Ectodermal cell (in vitro differentiated cells): ENCODE measurements at regions not wholly inside any gene's neighbourhood (a gene's known extent, or its start where the extent isn't known, plus 50 kb on each side); places are given as distances from the start of the nearest gene placed in this dataset.
"Not testable (repeated sequence)": the region's sequence is repeated elsewhere in the genome, so short reads cannot be mapped to it uniquely, and the experiment has no call there.

Experiments
- H3K27ac ChIP-seq: 2 replicates; pipeline ENCODE4 v1.7.0; 2013; ENCODE audit warnings: mild to moderate bottlenecking, low read depth, low read length; ENCODE audit not compliant: insufficient read depth, poor library complexity, severe bottlenecking
- H3K27me3 ChIP-seq: 2 replicates; pipeline ENCODE4 v1.7.0; 2013; ENCODE audit warnings: mild to moderate bottlenecking, low read length; ENCODE audit not compliant: insufficient read depth, control insufficient read depth, poor library complexity, severe bottlenecking
- H3K36me3 ChIP-seq: one replicate; pipeline ENCODE4 v1.7.0; 2013; ENCODE audit warnings: low read length; ENCODE audit not compliant: control insufficient read depth, insufficient read depth
- H3K4me1 ChIP-seq: one replicate; pipeline ENCODE4 v1.7.0; 2013; ENCODE audit warnings: low read length; ENCODE audit not compliant: control insufficient read depth, insufficient read depth
- H3K4me3 ChIP-seq: 2 replicates; pipeline ENCODE4 v1.7.0; 2013; ENCODE audit warnings: low read depth, low read length, control low read depth; ENCODE audit not compliant: insufficient read depth
- H3K9me3 ChIP-seq: 2 replicates; pipeline ENCODE4 v1.7.0; 2013; ENCODE audit warnings: mild to moderate bottlenecking, low read length, moderate library complexity; ENCODE audit not compliant: control insufficient read depth
- WGBS, 2 experiments: methylation state at CpG; one replicate each; pipeline ENCODE4 v1.1.7; 2013; ENCODE audit warnings: missing lambda C conversion rate in 2 of 2; 5-methylcytosine and 5-hydroxymethylcytosine counted together

DNA sequence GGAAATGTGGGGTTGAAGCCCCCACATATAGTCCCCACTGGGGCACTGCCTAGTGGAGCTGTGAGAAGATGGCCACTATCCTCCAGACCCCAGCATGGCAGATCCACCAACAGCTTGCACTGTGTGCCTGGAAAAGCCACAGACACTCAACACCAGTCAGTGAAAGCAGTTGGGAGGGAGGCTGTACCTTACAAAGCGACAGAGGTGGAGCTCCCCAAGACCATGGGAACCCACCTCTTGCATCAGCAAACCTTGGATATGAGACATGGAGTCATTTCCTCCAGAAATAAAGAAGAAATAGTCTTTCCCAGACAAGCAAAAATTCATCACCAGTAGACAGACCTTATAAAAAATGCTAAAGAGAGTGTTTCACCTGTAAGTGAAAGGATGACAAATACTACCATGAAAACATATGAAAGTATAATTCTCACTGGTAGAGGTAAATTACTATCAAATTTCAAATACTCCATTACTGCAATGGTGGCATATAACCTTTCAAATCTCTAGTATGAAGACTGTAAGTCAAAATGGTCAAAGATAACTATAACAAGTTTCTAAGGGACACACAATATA, 152.6 kb upstream of the EPHA4 start:
- Histone ChIP-seq H3K4me1 (no peaks in the 10 kb centered on the region), H3K27ac (no peak overlapping the region), H3K9me3 (no peaks in the 10 kb centered on the region), H3K36me3 (no peaks in the 10 kb centered on the region), H3K4me3 (no peak overlapping the region), H3K27me3 (no peaks in the 10 kb centered on the region)
- WGBS, 2 experiments, result 91 to 93% methylated on average over 1 of the region's 1 CpG

DNA sequence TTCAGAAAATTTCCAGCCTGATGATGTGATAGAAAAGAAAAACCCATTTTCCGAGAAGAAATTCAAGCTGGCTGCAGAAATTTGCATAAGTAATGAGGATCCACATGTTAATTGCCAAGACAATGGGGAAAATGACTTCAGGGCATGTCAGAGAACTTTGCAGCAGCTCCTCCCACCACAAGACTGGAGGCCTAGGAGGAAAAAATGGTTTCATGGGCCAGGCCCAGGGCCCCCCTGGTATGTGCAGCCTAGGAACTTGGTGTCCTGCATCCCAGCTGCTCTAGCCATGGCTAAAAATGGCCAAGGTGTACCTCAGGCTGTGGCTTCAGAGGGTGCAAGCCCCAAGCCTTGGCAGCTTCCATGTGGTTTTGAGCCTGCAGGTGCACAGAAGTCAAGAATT, 152.0 kb upstream of the EPHA4 start:
- not testable (repeated sequence) for H3K4me1 ChIP-seq, H3K27ac ChIP-seq, H3K36me3 ChIP-seq, H3K9me3 ChIP-seq, H3K27me3 ChIP-seq, H3K4me3 ChIP-seq
- WGBS, 2 experiments, result 89 to 98% methylated on average over 1 of the region's 1 CpG

GRCh38 chr2:221716426-221717303, 144.6 kb upstream of the EPHA4 start:
- no peaks in the 10 kb centered on the region for H3K9me3 ChIP-seq
- 93 to 95% methylated on average over 9 to 10 of the region's 10 CpGs for WGBS, 2 experiments
- no peak overlapping the region for H3K27ac ChIP-seq

DNA sequence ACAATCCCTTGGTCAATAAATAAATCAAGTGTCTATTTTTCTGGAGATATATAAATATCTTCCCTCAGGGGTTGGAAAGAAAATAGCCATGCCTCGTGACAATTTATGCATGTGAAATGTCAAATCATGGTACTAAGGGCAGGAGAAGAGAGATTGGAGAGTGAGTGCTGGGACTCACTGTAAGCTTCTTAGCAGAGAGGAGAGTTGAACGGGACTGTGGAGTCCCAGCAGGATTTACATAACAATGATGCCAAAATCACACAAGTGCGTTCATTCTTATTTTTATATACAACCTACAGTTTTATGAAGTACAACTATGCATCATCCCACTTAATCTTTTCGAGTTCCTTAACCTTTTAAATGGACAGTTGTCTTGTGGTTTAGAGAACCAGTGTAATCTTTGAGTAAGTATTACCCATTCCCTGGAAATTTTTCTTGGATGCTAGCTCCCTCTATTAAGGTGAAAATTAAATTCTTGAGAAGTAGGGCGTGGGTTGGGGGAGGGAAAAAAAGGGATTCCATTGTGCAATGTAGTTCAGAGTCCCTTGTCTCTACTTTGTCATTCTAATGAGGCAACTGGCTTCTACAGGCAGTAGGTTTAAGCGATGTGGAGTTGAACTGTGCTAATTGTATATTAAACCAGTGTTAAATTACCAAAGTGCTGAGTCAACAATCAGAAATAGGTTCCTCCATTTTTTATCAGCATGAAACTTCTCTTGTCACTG, 143.6 kb upstream of the EPHA4 start:
- Histone ChIP-seq H3K4me1 (no peaks in the 10 kb centered on the region), H3K36me3 (no peaks in the 10 kb centered on the region), H3K9me3 (no peaks in the 10 kb centered on the region), H3K27ac (no peak overlapping the region), H3K4me3 (no peak overlapping the region), H3K27me3 (no peaks in the 10 kb centered on the region)
- WGBS, 2 experiments, result 46 to 50% methylated on average over 5 to 6 of the region's 6 CpGs

More at GRCh38 chr2:221716426-221717303, 144.6 kb upstream of the EPHA4 start:
- no peaks in the 10 kb centered on the region for H3K4me1 ChIP-seq
- no peaks in the 10 kb centered on the region for H3K27me3 ChIP-seq
- no peaks in the 10 kb centered on the region for H3K36me3 ChIP-seq
- H3K4me3 ChIP-seq, result no peak overlapping the region

GRCh38 chr2:221710744-221711143, 138.6 kb upstream of the EPHA4 start:
- H3K9me3 ChIP-seq, result no peaks in the 10 kb centered on the region
- no peaks in the 10 kb centered on the region for H3K4me1 ChIP-seq
- H3K36me3 ChIP-seq, result no peaks in the 10 kb centered on the region
- WGBS, 2 experiments, result 98 to 99% methylated on average over 3 of the region's 3 CpGs
- H3K4me3 ChIP-seq, result no peak overlapping the region
- no peaks in the 10 kb centered on the region for H3K27me3 ChIP-seq
- H3K27ac ChIP-seq, result no peak overlapping the region

- WGBS, 2 experiments, result 23 to 27% methylated on average over 1 of the region's 1 CpG
- no peaks in the 10 kb centered on the region for H3K9me3 ChIP-seq
- H3K4me3 ChIP-seq, result no peak overlapping the region
- H3K27me3 ChIP-seq, result no peaks in the 10 kb centered on the region
- no peak overlapping the region for H3K27ac ChIP-seq
- no peaks in the 10 kb centered on the region for H3K36me3 ChIP-seq
- H3K4me1 ChIP-seq, result no peaks in the 10 kb centered on the region
These were observed 136.8 kb upstream of the EPHA4 start for GRCh38 chr2:221708902-221709301.

- Histone ChIP-seq H3K36me3 (no peaks in the 10 kb centered on the region), H3K27ac (peak overlapping the region; percentile 26), H3K4me3 (no peak overlapping the region), H3K9me3 (no peaks in the 10 kb centered on the region), H3K4me1 (no peaks in the 10 kb centered on the region), H3K27me3 (no peaks in the 10 kb centered on the region)
- 96 to 97% methylated on average over 6 of the region's 6 CpGs for WGBS, 2 experiments
These were observed 133.2 kb upstream of the EPHA4 start for GRCh38 chr2:221705185-221705877.

DNA sequence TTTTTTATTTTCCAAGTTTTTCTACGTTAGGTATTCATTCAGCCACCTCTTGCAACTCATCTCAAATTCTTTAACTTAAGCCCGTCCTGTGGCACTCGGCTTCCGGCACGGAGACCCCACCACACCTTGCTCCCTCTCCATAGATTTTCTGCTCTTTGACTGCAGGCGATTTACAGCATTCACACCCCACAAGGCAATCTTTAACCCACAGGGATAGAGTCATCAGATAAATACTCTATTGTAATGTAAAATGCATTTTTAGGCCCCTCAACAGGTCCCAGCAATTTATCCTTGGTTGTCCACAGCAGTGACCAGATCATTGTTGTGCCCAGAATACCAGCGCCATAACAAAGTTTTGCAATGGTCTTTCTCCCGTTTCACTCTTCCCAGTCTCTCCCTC, 132.3 kb upstream of the EPHA4 start:
- Histone ChIP-seq H3K9me3 (no peaks in the 10 kb centered on the region), H3K36me3 (no peaks in the 10 kb centered on the region), H3K4me3 (no peak overlapping the region), H3K27ac (peak overlapping the region; percentile 26), H3K4me1 (no peaks in the 10 kb centered on the region), H3K27me3 (no peaks in the 10 kb centered on the region)
- 84 to 87% methylated on average over 8 of the region's 8 CpGs for WGBS, 2 experiments

GRCh38 chr2:221693365-221693764, 121.3 kb upstream of the EPHA4 start:
- Histone ChIP-seq H3K9me3 (no peaks in the 10 kb centered on the region), H3K27me3 (no peaks in the 10 kb centered on the region), H3K36me3 (no peaks in the 10 kb centered on the region), H3K4me3 (no peak overlapping the region), H3K4me1 (no peaks in the 10 kb centered on the region), H3K27ac (no peak overlapping the region)
- 90% methylated on average over 2 of the region's 2 CpGs for WGBS, 2 experiments

- Histone ChIP-seq H3K27ac (no peak overlapping the region), H3K36me3 (no peaks in the 10 kb centered on the region), H3K4me1 (no peaks in the 10 kb centered on the region), H3K9me3 (no peaks in the 10 kb centered on the region), H3K4me3 (no peak overlapping the region), H3K27me3 (no peaks in the 10 kb centered on the region)
- WGBS, 2 experiments, result 89 to 98% methylated on average over 1 of the region's 1 CpG
These were observed 119.5 kb upstream of the EPHA4 start for GRCh38 chr2:221691571-221691970.
